ENCODE measurements at regions not wholly inside any gene's neighbourhood (a gene's known extent, or its start where the extent isn't known, plus 50 kb on each side); places are given as distances from the start of the nearest gene placed in this dataset.

DNA sequence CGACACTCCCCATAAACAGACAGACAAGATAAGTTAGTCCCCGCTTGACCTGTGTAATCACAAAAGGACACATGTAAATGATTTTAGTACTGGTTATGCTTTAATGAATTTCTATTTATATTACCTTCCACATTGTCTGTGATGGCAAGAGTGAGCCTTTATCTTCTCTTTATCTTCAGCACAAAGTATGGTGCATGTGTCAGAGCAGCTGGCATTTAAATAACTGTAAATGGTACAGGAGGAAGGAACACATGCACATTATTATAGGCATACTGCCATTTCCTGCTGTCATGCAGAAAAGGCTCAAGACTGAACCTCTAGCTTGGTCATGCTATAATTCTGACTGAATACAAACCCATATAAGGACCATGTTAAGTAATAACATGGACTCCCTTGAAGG is 1342.7 kb upstream of the TENM4 start:
- no peak for TF ChIP-seq FOXA2 (IDR thresholded peaks at IDR 0.05)
- 66% methylated on average over 2 of the region's 2 CpGs for WGBS

DNA sequence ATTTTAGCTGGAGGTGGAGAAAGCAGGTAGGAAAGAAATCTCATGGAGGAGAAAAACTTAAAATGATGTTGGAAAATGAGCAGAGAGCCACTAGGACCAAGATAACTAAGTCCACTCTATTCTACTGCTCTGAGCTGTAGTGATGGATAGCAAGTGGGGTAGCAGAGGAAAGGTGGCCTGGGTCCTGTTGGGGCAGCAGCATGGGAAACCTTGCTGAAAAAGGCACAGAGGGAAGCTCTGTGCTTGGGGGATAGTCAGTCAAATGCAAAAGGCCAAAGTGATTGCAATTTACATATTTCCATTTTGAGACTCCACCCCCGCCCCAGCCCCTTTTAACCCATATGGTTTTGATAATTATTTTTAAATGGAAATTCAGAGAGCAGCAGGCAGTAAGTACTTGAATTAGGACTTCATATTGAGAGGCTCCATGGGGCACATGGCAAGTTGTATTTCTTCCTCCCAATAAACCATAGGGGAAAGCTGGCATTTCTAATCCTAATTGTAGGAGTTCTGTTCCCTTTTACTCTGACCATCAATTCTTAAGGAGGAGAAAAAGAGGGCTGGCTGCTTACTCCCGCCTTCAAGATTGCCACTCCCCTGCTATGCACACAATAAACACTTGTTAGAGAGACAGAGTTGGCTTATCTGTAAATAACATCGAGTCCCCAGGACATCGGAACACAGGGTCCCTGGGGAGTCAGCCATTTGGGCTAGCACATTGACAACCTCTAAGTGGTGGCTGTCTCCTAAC is 1341.5 kb upstream of the TENM4 start:
- no peak overlapping the region for H3K27ac ChIP-seq (ENCODE audit: low read depth in 1 of 2, low read length in 2 of 2)
- TF ChIP-seq RAD21 (IDR thresholded peaks at IDR 0.05) (no peak), FOXA1 (IDR thresholded peaks at IDR 0.05) (no peak)
- no peaks in the 10 kb centered on the region for H3K4me1 ChIP-seq (ENCODE audit: control insufficient read depth in 4 of 4, insufficient read depth in 4 of 4, low read length in 3 of 4)
- 36% methylated on average over 4 of the region's 4 CpGs for WGBS
- H3K9me3 ChIP-seq (ENCODE audit: control insufficient read depth in 4 of 4, low read length in 3 of 4) = peaks cover 0 to 5% (median 0%) of the 10 kb centered on the region in 4 donors
- H3K9ac ChIP-seq (ENCODE audit: low read depth in 1 of 2, low read length in 2 of 2) = no peak overlapping the region
- DNase-seq (ENCODE audit: low spot score) = no peak
- no peak overlapping the region for H3K4me3 ChIP-seq (ENCODE audit: low read depth in 1 of 3, low read length in 3 of 3)
- no peaks in the 10 kb centered on the region for H3K36me3 ChIP-seq (ENCODE audit: control insufficient read depth in 4 of 4, insufficient read depth in 3 of 4, low read depth in 1 of 4, low read length in 3 of 4)
- no peaks in the 10 kb centered on the region for H3K27me3 ChIP-seq (ENCODE audit: control insufficient read depth in 4 of 4, insufficient read depth in 4 of 4, low read length in 3 of 4)

More for the DNA sequence above, 1342.7 kb upstream of the TENM4 start:
- Histone ChIP-seq H3K9ac (ENCODE audit: low read depth in 1 of 2, low read length in 2 of 2) (no peak overlapping the region), H3K9me3 (ENCODE audit: control insufficient read depth in 4 of 4, low read length in 3 of 4) (peaks cover 0 to 5% (median under 1%) of the 10 kb centered on the region in 4 donors), H3K27me3 (ENCODE audit: control insufficient read depth in 4 of 4, insufficient read depth in 4 of 4, low read length in 3 of 4) (no peaks in the 10 kb centered on the region), H3K4me3 (ENCODE audit: low read depth in 1 of 3, low read length in 3 of 3) (no peak overlapping the region), H3K4me1 (ENCODE audit: control insufficient read depth in 4 of 4, insufficient read depth in 4 of 4, low read length in 3 of 4) (no peaks in the 10 kb centered on the region), H3K27ac (ENCODE audit: low read depth in 1 of 2, low read length in 2 of 2) (no peak overlapping the region), H3K36me3 (ENCODE audit: control insufficient read depth in 4 of 4, insufficient read depth in 3 of 4, low read depth in 1 of 4, low read length in 3 of 4) (no peaks in the 10 kb centered on the region)
- DNase-seq (ENCODE audit: low spot score) = no peak

DNA sequence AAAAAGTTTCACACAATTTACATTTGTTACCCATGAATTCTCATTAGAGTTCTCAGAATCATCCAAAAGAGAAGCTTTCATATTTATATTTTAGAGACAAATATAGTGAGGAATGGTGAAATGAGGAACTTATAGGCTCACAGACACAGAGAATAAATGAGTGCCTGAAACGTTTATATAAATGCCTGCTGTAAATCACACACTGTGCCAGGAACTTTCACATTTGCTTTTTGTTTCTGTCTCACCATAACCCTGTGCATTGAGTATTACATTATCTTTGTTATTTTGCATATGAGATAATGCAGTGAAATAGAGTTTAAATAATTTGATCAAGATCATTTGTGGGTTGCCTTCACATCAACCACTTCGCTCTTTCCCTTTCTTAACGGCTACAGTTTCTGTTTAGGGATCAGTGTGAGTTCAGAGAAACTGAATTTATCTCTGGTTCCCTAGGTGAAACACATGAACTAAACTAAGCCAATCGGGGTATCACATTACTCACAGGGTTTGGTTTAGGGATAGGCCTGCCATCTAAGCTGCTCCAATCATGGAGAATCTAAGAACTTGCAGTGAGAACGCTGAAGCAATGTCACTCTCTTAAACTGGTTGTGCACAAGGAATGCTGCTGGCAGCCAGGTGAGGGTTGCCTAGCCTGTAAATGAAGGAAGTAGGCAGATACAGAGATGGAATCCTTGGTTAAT is 1339.2 kb upstream of the TENM4 start:
- Histone ChIP-seq H3K27me3 (ENCODE audit: control insufficient read depth in 4 of 4, insufficient read depth in 4 of 4, low read length in 3 of 4) (no peaks in the 10 kb centered on the region), H3K27ac (ENCODE audit: low read depth in 1 of 2, low read length in 2 of 2) (no peak overlapping the region), H3K4me3 (ENCODE audit: low read depth in 1 of 3, low read length in 3 of 3) (no peak overlapping the region), H3K4me1 (ENCODE audit: control insufficient read depth in 4 of 4, insufficient read depth in 4 of 4, low read length in 3 of 4) (no peaks in the 10 kb centered on the region), H3K9ac (ENCODE audit: low read depth in 1 of 2, low read length in 2 of 2) (no peak overlapping the region), H3K36me3 (ENCODE audit: control insufficient read depth in 4 of 4, insufficient read depth in 3 of 4, low read depth in 1 of 4, low read length in 3 of 4) (no peaks in the 10 kb centered on the region), H3K9me3 (ENCODE audit: control insufficient read depth in 4 of 4, low read length in 3 of 4) (no peaks in the 10 kb centered on the region)
- no peak for DNase-seq (ENCODE audit: low spot score)
- WGBS = 50% methylated on average over 5 of the region's 5 CpGs
- TF ChIP-seq EGR1 (IDR thresholded peaks at IDR 0.05; ENCODE audit: low read depth in 2 of 2) (no peak), NR2F2 (IDR thresholded peaks at IDR 0.05) (no peak), TAF1 (conservative IDR thresholded peaks at IDR 0.05) (no peak), YY1 (IDR thresholded peaks at IDR 0.05) (no peak), HNF4A (conservative IDR thresholded peaks at IDR 0.05) (no peak), HNF4G (IDR thresholded peaks at IDR 0.05) (no peak), SP1 (IDR thresholded peaks at IDR 0.05) (no peak)
- TF ChIP-seq, protein P1, sequence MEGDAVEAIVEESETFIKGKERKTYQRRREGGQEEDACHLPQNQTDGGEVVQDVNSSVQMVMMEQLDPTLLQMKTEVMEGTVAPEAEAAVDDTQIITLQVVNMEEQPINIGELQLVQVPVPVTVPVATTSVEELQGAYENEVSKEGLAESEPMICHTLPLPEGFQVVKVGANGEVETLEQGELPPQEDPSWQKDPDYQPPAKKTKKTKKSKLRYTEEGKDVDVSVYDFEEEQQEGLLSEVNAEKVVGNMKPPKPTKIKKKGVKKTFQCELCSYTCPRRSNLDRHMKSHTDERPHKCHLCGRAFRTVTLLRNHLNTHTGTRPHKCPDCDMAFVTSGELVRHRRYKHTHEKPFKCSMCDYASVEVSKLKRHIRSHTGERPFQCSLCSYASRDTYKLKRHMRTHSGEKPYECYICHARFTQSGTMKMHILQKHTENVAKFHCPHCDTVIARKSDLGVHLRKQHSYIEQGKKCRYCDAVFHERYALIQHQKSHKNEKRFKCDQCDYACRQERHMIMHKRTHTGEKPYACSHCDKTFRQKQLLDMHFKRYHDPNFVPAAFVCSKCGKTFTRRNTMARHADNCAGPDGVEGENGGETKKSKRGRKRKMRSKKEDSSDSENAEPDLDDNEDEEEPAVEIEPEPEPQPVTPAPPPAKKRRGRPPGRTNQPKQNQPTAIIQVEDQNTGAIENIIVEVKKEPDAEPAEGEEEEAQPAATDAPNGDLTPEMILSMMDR (IDR thresholded peaks at IDR 0.05; ENCODE audit: low read depth, low read length, missing input control) = no peak
- TF ChIP-seq, protein P2, sequence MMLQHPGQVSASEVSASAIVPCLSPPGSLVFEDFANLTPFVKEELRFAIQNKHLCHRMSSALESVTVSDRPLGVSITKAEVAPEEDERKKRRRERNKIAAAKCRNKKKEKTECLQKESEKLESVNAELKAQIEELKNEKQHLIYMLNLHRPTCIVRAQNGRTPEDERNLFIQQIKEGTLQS (IDR thresholded peaks at IDR 0.05) = no peak
- TF ChIP-seq, protein P3, sequence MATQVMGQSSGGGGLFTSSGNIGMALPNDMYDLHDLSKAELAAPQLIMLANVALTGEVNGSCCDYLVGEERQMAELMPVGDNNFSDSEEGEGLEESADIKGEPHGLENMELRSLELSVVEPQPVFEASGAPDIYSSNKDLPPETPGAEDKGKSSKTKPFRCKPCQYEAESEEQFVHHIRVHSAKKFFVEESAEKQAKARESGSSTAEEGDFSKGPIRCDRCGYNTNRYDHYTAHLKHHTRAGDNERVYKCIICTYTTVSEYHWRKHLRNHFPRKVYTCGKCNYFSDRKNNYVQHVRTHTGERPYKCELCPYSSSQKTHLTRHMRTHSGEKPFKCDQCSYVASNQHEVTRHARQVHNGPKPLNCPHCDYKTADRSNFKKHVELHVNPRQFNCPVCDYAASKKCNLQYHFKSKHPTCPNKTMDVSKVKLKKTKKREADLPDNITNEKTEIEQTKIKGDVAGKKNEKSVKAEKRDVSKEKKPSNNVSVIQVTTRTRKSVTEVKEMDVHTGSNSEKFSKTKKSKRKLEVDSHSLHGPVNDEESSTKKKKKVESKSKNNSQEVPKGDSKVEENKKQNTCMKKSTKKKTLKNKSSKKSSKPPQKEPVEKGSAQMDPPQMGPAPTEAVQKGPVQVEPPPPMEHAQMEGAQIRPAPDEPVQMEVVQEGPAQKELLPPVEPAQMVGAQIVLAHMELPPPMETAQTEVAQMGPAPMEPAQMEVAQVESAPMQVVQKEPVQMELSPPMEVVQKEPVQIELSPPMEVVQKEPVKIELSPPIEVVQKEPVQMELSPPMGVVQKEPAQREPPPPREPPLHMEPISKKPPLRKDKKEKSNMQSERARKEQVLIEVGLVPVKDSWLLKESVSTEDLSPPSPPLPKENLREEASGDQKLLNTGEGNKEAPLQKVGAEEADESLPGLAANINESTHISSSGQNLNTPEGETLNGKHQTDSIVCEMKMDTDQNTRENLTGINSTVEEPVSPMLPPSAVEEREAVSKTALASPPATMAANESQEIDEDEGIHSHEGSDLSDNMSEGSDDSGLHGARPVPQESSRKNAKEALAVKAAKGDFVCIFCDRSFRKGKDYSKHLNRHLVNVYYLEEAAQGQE (IDR thresholded peaks at IDR 0.05) = no peak

All from liver (tissue), 8 donors.